Testis (tissue), 2 donors: ENCODE measurements at regions not wholly inside any gene's neighbourhood (a gene's known extent, or its start where the extent isn't known, plus 50 kb on each side); places are given as distances from the start of the nearest gene placed in this dataset.

ENCODE experiments used
- POLR2A ChIP-seq: fragments of 450-650 bp; IDR thresholded peaks from one replicate; pipeline ENCODE4 v1.6.1; 2017; ENCODE audit warnings: antibody characterized with exemption, mild to moderate bottlenecking, moderate library complexity
- TF ChIP-seq, protein P1 (sequence below), 3 experiments: fragments of 450-650 bp in 2 of 3; fragments of 200-600 bp in 1 of 3; sonication (generic) in 1 of 3; IDR thresholded peaks; one replicate each; pipeline ENCODE4 v1.5.1; 2016 to 2019; ENCODE audit warnings: antibody characterized with exemption in 3 of 3, mild to moderate bottlenecking in 2 of 3, moderate library complexity in 1 of 3

- TF ChIP-seq, protein P1, sequence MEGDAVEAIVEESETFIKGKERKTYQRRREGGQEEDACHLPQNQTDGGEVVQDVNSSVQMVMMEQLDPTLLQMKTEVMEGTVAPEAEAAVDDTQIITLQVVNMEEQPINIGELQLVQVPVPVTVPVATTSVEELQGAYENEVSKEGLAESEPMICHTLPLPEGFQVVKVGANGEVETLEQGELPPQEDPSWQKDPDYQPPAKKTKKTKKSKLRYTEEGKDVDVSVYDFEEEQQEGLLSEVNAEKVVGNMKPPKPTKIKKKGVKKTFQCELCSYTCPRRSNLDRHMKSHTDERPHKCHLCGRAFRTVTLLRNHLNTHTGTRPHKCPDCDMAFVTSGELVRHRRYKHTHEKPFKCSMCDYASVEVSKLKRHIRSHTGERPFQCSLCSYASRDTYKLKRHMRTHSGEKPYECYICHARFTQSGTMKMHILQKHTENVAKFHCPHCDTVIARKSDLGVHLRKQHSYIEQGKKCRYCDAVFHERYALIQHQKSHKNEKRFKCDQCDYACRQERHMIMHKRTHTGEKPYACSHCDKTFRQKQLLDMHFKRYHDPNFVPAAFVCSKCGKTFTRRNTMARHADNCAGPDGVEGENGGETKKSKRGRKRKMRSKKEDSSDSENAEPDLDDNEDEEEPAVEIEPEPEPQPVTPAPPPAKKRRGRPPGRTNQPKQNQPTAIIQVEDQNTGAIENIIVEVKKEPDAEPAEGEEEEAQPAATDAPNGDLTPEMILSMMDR (IDR thresholded peaks at IDR 0.05) = no peak
- TF ChIP-seq POLR2A = no peak
Measured at GRCh38 chr11:96906476-96906875, 516.7 kb downstream of the JRKL start.
